ENCODE measurements at regions not wholly inside any gene's neighbourhood (a gene's known extent, or its start where the extent isn't known, plus 50 kb on each side); places are given as distances from the start of the nearest gene placed in this dataset.
"Not testable (repeated sequence)": the region's sequence is repeated elsewhere in the genome, so short reads cannot be mapped to it uniquely, and the experiment has no call there.

- no peak for DNase-seq
These were observed 1068.0 kb downstream of the SLITRK5 start for GRCh38 chr13:88739195-88739594.

DNA sequence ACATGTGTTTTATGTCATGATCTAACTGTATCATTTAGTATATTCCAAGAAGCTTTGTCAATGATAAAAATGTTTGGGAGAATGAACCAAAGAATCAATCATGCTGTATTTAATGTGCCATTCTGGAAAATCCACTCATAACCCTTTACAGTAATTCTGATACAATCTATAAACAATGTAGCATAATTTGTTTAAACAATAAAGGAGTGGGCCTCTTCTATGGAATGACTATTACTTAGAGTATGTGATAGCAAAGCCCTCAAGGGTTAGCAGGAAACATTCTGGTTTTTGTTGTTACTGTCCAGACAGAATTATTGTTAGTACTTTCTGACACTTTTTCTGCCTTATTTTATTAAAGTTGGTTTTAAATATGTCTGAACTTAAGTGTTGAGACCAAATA is 1073.1 kb downstream of the SLITRK5 start:
- DNase-seq, result no peak

DNA sequence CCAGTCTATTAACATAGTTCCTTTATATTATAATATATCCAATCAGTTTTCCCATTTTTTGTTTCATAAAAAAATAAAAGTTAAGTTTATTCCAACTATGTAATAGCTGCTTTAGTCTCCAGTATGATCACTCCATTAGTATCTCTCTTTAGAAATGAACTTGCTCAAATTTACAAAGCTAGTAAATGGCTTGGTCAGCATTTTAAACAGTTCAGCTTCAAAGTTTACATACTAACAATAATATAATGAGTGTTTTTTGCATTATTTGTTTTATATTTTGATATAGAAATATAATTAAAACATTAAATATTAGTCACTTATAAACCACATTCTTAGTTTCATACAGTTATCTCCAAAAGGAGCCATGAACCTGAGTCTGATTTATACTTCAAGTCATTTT is 1073.8 kb downstream of the SLITRK5 start:
- DNase-seq, result no peak

DNA sequence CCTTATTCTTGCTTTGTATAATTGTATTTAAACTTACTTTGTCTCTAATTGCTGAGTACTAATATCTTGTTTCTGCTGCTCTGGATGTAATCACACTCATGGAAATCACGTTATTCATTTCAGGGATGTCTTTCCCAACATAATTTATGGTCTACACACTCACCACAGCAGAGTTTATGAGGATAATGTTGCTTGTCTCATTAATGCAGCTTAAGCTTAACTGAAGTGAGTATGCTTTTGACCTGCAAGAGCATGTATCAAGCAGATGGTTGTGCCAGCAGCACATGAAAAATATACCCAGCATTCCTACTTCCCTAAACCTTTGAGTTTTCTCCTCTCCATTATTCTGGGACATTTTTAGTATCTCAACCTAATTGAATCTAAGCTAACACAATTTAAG is 1080.9 kb downstream of the SLITRK5 start:
- DNase-seq, result no peak

DNA sequence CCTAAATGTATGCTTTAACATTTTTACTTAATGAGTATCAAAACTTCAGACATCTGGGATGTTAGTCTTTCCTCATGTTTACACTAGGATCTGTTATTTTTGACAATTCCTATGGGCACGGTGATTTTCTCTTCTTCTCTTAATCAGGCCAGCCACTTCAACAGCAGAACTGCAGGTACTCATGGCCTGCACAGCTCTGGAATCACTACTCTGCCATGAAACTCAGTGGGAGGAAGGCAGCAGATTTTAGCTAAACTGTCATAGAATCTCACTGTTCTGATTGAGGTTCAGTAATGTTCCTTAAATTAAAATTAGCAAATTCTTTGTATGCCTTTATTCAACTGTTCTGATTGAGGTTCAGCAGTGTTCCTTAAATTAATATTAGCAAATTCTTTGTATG is 1083.0 kb downstream of the SLITRK5 start:
- DNase-seq, result no peak

- DNase-seq, result no peak
These were observed 1090.0 kb downstream of the SLITRK5 start for GRCh38 chr13:88761145-88761544.

- no peak for DNase-seq
These were observed 1092.9 kb downstream of the SLITRK5 start for GRCh38 chr13:88764103-88764502.

DNA sequence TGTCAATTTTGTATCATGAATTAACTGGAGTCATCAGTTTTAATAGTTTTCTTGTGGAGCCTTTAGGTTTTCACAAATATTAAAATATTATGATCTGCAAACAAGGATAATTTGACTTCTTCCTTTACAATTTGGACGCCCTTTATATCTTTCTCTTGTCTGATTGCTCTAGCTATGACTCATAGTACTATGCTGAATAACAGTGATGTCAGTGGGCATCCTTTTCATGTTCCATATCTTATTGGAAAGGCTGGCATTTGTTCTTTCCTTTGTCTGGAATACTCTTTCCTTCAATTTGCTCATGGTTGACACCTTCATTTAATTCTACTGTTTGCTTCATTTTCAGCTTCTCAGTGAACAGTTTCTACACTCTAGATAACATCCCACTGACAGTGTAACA is 1129.3 kb downstream of the SLITRK5 start:
- no peak for DNase-seq

GRCh38 chr13:88801361-88801760 is 1130.2 kb downstream of the SLITRK5 start:
- DNase-seq, result no peak

GRCh38 chr13:88802886-88803285 is 1131.7 kb downstream of the SLITRK5 start:
- no peak for DNase-seq

DNA sequence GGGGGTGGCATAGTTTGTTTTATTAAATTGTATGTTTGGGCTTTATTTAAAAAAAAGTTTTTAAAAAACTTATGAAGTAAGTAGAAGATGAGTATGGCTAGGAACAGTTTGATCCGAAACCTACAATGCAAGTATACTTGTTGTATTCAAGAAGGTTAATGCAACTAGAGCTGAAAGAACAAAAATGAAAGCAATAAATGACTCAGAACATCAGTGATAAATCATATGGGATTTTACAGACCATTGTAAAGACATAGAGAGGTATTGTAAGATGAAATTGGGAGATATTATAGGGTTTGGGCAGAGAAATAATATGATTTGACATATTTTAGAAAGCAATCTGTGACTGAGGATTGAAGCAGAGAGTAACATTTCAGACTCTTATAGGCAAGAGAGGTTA is 1135.3 kb downstream of the SLITRK5 start:
- no peak for DNase-seq

DNA sequence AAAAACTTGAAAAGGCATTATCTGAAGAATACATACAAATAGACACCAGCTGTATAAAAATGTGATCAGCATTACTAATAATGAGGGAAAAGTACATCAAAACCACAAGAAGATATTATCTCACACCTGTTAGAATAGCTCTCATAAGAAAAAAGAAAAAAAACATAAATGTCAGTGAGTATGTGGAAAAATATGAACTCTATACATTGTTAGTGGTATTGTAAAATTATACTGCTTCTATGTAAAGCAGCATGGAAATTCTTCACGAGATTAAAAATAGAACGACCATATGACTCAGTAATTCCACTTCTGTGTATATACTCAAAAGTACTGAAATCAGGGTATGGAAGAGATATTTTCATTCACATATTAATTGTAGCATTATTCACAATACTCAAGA is 1146.4 kb downstream of the SLITRK5 start:
- DNase-seq, result no peak

GRCh38 chr13:88823114-88823513 is 1151.9 kb downstream of the SLITRK5 start:
- DNase-seq, result no peak

DNA sequence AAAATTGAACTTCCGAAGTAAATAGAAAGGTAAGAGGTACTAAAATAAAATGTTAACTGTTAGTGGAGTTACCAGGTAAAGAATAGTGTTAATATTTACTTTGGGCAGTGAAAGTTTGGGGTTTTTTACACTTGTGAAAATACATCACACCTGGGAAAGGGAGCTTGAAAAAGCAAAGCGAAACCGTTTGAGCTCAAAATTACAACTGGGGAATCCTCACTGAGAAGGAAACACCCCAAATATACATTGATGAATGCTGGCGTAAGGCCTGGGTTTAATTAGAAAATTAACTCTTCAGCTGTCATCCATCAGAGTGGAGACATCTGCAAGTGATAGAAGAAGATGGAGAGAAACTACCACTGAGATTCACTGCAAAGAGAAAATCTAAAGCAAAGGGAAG is 1153.0 kb downstream of the SLITRK5 start:
- no peak for DNase-seq

DNA sequence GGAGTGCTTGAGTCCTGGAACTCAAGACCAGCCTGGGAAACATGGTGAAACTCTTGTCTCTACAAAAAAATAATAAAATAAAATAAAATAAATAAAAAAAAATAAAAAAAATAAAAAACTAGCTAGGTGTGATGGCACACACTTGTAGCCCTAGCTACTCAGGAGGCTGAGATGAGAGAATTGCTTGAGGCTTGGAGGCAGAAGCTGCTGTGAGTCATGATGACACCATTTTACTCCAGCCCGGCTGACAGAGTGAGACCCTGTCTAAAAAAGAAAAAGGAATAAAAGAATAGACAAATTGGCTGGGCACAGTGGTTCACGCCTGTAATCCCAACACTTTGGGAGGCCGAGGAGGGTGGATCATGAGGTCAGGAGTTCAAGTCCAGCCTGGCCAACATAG is 1168.9 kb downstream of the SLITRK5 start:
- DNase-seq, result no peak

DNA sequence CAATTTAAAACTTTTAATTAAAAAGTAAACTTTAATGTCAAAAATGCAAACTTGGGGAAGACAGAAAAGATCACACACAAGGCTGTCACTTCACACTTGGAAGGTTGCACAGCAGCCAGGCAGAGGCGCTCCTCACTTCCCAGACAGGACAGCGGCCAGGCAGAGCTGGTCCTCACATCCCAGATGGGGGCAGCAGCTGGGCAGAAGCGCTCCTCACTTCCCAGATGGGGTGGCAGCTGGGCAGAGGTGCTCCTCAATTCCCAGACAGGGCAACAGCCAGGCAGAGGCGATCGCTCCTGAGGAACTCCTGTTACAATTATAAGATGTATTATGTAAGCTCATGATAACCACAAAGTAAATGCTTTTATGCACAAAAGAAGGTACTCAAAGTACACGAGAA is 1181.1 kb downstream of the SLITRK5 start:
- DNase-seq, result not testable (repeated sequence)

- no peak for DNase-seq
These were observed 1186.1 kb downstream of the SLITRK5 start for GRCh38 chr13:88857256-88857655.

- DNase-seq, result no peak
These were observed 1191.0 kb downstream of the SLITRK5 start for GRCh38 chr13:88862095-88862620.

- no peak for DNase-seq
These were observed 1191.9 kb downstream of the SLITRK5 start for GRCh38 chr13:88863116-88863515.

DNA sequence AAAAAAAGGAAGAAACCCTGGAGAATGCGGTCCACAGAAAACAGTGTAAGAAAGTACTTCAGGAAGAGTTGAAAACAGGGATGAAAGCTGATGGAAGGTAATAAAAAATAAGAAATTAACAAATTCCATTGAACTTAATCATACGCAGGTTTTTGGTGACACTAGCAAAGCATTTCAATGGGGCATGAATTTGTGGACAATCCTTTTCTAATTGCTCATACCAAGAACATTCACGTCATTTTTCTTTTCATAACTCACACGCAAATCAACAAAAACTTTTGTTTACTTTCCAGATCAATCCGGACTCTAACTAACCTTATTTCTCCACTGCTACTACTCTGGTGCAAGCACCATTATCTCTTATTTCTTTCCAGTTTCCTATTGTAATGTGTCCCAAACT is 1195.0 kb downstream of the SLITRK5 start:
- no peak for DNase-seq

DNA sequence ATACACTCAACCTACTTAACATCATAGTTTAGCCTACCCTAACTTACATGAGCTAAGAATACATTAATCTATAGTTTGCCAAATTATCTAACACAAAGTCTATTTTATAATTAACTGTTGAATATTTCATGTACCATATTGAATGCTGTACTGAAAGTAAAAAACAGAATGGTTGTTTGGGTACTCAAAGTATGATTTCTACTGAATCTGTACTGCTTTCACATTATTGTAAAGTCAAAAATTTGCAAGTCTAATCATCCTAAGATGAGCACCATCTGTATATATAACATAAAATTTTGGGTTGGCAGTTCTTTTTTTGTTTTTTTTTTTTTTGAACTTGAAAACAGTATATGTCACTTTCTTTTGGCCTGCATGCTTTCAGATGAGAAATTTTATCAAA is 1212.6 kb downstream of the SLITRK5 start:
- no peak for DNase-seq

DNA sequence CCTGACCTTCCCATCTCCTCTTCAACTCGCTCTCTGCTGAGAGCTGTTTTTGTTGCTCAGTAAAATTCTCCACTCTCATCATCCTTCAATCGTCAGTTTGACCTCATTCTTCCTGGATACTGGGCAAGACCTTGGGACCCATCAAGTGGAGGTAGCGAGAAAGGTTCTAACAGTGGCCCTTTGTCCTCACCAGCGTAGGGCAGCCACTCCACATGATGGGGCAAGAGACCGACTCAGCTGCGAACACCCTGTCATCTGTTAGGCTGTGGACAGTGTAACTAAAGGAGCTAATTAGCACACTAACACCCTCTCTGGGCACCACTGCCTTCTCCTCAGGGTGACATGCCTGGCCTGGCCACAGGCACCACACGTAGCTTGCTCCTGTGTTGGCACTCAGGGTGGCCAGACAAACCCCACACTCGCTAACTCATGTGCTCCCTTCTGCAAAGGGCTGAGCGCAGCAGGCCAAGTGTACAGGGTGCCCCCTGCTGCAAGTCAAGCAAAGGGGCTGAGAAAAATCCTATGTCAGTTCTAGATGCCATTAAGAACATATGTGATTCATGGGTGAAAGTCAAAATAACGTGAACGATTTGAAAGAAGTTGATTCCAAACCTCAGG is 1216.0 kb downstream of the SLITRK5 start:
- DNase-seq, result no peak

GRCh38 chr13:88895261-88895941 is 1224.2 kb downstream of the SLITRK5 start:
- DNase-seq, result no peak

DNA sequence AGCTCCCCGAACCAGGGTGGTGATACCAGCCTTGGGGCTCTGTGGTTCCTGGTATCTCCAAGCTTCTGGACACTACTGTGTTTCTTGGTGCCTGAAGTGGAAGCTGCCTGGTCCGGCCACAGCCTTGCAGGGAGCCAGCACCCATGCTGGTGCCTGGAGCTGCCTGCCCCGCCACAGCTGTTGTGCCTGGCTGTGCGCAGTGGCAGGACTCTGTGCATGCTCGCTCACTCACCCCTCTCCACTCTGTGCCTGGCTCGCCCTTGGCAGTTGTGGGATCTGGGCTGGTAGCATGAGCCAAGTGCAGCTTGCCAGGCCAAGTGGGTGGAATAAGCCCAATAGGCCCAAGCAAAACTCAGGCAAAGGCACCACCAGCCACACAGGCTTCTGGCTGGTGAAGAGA is 1225.3 kb downstream of the SLITRK5 start:
- DNase-seq, result no peak

DNA sequence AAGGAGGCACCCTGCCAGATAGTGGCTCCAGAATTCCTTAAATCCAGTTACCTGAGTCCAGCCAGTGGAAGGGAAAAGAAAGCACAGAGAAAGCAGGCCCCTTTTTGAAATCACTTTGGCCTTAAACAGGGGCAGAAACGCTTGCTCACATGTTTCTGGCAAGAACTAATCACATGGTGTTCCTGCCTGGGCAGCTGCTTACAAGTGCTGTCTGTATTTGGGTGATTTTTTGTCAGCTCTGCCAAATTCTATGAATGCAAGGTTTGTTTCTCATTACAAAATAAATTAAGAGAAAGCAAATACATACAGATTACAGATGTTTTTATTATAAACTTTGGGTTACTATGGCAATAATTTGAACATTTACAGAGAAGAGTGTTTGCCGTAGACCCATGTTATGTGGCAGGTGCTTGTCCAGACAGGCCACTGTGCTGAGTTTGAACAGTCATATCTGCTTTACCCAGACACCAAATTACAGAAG is 1237.8 kb downstream of the SLITRK5 start:
- no peak for DNase-seq

All from activated CD4-positive, alpha-beta T cell treated with anti-CD3 and anti-CD28 coated beads, Interleukin-2, amount 50 U/mL, for 16 hours (primary cell).